Sigmoid colon (tissue), 4 donors: ENCODE measurements at regions not wholly inside any gene's neighbourhood (a gene's known extent, or its start where the extent isn't known, plus 50 kb on each side); places are given as distances from the start of the nearest gene placed in this dataset.

Source experiments
- CTCF ChIP-seq, 4 experiments: fragments of 450-650 bp in 3 of 4; fragments of 200-600 bp in 1 of 4; IDR thresholded peaks; one replicate each; pipeline ENCODE4 v1.5.1; 2016 to 2019; ENCODE audit warnings: antibody characterized with exemption in 4 of 4, mild to moderate bottlenecking in 3 of 4, moderate library complexity in 2 of 4
- EP300 ChIP-seq, 4 donors: sonication (generic); formaldehyde crosslinking; IDR thresholded peaks; one replicate each; pipeline ENCODE4 v1.6.1; 2017; ENCODE audit warnings: antibody characterized with exemption in 4 of 4
- POLR2A ChIP-seq, 2 donors: fragments of 450-650 bp; IDR thresholded peaks; one replicate each; pipeline ENCODE4 v1.6.1; 2016; ENCODE audit warnings: antibody characterized with exemption in 2 of 2, mild to moderate bottlenecking in 2 of 2, moderate library complexity in 2 of 2
- POLR2AphosphoS5 ChIP-seq, 4 donors: sonication (generic); formaldehyde crosslinking; IDR thresholded peaks; one replicate each; pipeline ENCODE4 v1.6.1; 2017; ENCODE audit warnings: antibody characterized with exemption in 4 of 4

DNA sequence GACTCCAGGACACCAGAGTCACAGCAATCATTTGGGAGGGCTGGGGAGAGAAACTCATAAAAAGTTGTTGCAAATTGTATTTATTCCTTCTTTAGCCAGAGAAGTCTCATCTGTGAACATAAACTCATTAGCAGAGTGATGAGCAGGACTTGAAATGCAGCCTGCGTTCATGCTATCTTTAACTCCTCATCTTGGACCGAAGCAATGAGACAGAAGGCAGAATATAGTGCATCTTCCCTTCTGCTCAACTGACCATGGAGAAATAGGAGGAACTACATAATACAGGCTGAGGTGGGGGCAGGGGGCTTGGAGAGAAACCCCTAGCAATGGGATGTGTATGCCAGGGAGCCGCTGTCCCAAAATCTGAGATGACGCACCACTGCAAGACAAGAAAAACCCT lies 121.8 kb upstream of the AJAP1 start:
- TF ChIP-seq CTCF (IDR thresholded peaks at IDR 0.05) (no peak), EP300 (IDR thresholded peaks at IDR 0.05) (no peak), POLR2AphosphoS5 (IDR thresholded peaks at IDR 0.05) (no peak), POLR2A (IDR thresholded peaks at IDR 0.05) (no peak)
